HG02981 (cell line): ENCODE measurements at regions not wholly inside any gene's neighbourhood (a gene's known extent, or its start where the extent isn't known, plus 50 kb on each side); places are given as distances from the start of the nearest gene placed in this dataset.
"Not testable (repeated sequence)": the region's sequence is repeated elsewhere in the genome, so short reads cannot be mapped to it uniquely, and the experiment has no call there.

Source experiments
- ATAC-seq: cut with Tn5 transposase; IDR thresholded peaks from one replicate; pipeline ENCODE4 v1.9.1; 2021; ENCODE audit warnings: mild to moderate bottlenecking, moderate library complexity; ENCODE audit not compliant: unreplicated experiment

DNA sequence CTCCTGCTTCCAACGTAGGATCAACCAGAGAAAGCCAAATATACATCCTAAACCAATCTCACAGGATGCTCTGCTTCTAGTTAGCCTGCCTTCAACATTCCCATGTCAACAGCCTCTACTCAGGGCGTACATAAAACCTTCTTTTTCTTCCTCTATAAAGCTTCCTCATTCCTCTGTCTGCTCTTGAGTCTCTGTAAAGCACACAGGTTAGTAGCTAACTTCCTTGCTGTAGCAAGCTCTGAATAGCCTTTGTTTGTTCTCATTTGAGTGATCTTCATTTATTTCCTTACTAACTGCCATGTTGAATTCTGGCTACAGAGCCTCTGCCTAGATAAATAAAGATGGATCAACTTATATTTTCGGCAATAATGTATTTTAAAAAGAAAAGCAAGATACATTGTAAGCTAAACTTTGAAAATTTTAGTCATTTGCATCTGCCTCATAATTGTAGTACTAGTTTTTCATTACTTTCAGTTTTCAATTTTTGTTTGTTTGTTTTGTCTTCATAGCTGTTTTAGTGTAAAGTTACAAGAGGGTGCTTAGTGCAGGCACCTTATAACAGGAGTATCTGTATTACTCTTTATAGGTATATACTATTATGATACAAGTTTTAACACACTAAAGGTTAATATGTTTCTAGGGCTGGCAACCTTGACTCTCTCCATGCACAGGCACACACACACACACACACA, 498.2 kb downstream of the PYDC2 start:
- ATAC-seq: peak; percentile 57

DNA sequence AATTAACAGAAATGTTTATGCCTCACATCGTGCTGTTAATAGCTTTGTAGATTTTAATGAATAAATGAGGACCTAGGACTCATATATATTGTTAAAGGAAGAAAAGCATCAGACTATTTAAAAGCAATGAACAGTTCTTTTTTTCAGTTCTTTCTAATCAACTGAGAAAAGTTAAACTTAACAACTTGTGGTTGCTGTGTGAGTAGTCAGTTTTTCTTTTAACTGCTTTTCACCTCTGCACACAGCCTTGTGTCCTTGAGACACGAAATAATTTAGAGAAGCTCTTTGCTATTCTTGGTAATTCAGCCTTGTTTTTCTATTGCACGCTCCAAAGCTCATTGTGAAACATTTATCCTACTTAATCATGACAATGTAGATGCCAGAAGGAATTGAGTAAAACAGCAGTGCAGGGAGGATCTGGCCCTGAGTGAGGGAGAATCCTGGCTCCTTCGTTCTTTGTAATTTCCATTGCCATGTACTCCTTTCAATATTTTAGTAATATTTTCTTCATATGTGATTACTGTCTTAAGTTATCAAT, 499.0 kb downstream of the PYDC2 start:
- ATAC-seq: no peak

DNA sequence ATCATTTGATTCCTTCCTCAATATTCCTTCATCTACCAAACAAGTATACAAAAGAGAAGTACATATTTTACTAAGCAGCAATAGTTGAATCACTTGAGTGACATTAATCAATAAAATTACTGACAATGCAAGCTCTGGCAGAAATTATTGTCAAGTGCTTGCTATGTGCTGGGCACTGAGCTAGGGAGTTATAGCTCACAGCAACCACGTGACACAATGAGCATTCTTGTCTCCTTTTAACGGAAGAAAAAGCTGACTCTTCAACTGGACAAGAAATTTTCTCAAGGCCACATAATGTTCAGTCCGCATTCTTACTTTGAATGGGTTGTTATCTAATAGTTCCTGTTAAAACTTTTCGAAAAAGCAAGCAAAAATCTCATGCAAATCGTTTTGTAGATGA, 500.1 kb downstream of the PYDC2 start:
- no peak for ATAC-seq

DNA sequence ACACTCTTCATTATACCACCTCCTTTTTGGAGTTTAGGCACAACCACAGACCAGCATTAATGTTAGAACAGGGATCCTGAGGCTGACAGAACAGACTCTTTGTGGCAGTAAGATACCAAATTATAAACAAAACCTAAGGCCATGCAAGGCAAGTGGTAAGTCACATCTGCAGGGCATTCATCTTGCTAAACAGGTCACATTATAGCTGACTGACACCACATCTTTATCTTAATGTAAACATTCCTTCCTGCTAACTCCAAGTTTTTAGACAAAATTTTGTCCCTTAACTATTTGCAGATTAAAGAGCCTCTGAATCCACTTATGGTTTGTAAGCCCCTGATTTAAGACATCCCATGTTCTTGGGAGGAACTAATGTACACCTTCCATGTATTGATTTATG, 500.6 kb downstream of the PYDC2 start:
- no peak for ATAC-seq

DNA sequence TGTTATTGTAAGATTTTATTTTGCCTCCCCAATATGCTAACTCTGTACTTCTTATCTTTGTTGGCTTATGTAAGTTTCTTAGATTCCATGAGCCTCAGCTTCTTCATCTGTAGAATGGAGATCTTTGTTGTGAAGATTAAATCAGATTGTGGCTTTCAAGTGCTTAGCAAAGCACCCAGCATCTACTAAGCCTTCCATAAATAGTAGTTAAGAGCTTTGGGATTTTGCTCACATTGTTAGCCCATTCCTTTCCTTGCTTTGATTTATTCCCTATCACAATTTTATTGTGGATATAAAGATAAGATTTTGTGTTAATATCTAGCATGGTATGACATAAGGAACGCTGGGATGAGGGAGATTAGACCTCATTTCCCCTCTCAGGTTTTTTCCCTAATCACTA, 501.4 kb downstream of the PYDC2 start:
- ATAC-seq: no peak

DNA sequence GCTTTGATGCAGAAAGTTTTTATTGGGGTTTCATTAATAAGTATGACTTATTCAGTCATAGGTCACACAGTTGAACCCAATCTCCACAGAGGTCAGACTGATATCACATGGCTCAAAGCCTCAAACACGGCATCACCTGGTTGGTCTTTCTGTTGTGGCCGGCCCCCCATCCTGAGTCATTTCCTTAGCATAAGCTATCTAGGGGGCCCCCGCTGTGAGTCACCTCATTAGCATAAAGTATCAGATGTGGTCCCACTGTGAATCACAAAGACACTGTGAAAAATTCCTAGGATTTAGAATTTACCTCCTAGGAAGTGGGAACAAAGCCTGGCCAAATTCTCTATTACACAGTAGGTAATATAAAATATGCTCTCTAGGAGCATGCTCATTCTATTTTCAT, 502.2 kb downstream of the PYDC2 start:
- no peak for ATAC-seq

DNA sequence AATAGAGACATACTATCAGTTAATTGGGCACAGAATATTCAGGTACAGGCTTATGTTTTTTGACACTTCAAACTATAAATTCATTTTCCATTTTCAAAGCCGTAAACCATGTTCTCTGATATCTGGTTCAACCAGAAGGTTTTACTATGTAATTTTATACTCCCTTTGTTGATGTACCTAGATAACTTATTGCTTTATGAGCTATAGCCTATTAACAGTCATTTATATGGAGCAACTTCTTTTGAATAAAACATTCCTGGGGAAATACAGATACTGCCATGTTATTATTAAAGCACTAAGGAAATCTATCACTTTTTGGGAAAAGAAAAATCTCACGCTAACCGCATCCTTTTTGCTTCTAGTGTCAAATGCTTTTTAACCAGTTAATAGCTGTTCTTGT, 505.6 kb downstream of the PYDC2 start:
- ATAC-seq: no peak

DNA sequence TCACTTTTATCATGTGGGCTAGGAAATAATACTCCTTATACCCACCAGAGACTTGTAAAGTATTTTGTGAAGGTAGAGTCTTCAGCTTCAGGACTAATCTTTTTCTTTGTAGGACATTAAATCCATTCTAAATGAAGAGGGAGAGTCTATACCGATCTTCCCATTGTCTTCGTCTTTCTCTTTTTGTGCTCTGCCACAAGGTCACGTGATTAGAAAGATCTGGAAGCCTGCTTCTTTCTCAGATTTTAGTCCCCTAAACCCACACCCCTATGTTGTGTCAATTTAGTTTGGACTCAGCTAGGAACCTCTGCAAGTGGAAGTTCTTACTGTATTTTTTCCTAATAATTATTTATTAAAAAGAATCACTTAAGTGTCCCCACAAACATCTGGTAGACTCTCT, 507.3 kb downstream of the PYDC2 start:
- no peak for ATAC-seq

DNA sequence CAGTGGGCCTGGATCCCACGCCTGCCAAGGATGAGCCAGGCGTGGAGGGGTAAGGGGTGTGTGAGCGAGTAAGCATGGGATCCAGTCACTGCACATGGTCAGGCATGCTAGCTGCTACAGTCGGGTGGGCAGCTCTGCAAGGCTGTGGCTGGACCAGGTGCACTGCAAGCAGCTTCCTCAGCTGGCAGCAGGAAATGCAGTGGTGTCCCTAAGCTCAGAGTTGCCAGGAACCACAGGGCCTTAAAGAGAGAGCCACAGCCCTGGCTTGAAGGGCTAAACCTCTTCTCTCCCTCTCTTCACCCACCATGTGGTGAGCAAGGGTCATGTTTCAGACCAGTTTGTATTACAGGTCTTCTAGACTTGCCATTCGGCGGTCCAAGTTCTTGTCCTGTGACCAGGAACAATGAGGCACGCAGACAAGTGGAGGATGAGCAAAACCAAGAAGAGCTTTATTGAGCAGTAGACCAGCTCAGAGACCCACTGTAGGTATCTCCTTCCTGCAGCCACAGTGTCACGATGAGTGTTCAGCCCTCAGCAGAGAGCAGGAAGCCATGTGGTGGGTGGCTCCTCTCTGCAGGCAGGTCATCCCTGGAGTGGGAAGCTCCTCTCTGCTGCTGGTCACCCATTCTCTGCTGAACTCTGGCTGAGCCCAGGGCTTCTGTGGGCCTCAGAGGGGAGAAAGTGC, 511.9 kb downstream of the PYDC2 start:
- ATAC-seq: no peak

DNA sequence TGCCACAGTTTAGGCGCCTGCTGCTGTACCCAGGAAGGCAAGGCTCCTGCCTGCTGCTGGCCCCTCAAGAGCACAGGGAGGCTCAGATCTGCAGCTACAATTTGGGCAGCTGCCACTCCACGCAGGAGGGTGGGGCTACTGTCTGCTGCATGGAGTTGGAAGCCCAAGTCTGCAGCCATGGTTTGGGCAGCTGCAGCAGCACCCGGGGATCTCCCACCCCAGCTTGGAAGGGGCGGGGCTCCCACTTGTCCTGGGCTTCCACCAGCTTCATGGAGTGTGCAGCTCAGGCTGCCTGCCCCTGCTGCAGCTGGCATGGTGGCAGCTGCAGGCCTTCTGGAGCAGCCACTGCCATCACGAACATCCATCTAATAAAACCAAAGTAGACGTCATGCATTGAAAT, 512.9 kb downstream of the PYDC2 start:
- no peak for ATAC-seq

DNA sequence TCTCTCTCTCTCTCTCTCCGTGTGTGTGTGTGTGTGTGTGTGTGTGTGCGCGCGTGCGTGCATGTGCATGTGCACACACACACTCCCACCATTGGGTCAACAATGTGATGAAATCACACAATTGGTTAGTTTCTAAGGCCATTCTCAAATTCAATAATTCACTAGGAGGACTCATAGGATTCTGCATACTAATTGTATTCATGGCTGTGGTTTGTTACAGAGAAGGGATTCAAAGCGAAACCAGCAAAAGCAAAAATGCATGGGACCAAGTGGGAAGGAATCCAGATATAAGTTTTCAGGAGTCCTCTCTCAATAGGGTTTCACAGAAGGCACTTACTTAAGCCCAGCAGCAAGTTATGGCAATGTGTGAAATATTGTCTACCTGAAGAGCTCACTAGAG, 515.0 kb downstream of the PYDC2 start:
- ATAC-seq: no peak

DNA sequence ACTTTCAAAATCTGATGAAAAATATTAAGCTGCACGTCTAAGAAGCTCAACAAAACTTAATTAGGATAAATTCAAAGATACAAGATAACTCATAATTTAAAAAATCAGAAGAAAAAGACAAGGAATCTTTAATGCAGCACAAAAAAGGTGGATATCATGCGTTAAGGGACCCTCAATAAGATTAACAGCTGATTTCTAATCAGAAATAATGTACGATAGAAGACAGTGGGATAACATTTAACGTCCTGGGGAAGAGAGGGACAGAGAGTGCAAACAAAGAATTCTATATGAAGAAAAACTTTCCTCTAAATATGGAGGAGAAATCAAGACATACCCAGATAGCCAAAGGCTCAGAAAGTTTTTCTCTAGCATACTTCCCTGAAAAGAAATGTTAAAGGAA, 519.5 kb downstream of the PYDC2 start:
- no peak for ATAC-seq

DNA sequence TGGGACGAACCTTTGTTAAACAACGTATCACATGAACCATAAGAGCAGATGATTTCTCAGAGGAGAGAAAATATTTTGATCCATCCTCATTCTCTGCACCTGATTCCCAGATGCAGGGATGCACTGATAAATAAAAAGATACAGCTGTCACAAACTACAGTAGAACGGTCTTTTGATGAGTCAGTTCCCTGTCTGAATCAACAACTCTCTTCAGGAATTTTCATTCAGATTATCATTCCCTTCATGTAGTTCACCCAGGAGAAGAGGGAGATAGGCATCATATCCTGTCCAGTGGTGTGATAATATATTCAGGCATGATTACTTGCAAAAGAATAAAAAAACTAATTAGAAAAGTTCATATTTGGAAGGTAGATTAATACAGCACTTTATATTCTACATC, 521.5 kb downstream of the PYDC2 start:
- ATAC-seq: no peak

DNA sequence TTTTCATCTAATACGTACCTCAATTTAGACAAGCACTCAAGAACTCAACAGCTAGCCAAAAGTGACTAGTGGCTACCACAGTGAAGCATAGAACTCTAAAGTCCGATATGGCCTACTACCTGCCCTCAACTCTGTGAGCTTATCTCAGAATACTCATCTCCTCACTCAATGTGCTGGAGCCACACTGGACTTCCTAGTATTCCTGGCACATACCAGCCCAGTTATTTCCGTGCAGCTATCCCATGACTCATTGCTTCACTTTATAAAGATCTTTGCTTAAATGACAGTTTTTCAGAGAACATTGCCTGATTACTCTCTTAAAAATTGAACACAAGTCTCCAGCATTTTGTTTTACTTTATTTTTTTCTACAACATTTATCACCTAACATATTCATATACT, 524.7 kb downstream of the PYDC2 start:
- ATAC-seq: no peak

DNA sequence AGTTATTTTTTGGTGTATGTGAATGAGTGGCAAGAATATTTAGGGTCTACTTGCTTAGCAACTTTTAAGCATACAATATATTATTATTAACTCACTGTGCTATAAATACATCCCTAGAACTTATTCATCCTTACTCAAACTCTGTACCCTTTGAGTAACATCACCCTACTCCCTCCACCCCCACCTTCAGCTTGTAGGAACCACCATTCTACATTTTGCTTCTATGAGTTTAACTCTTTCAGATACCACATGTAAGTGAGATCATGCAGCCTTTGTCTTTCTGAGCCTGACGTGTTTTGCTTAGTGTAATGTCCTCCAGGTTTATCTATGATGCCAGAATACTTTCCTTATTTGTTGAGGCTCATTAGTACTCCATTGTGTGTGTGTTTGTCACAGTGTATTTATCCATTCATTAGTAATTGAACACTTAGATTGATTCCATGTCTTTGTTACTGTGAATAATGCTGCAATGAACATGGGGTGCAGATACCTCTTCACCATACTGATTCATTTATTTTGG, 526.9 kb downstream of the PYDC2 start:
- ATAC-seq: no peak

DNA sequence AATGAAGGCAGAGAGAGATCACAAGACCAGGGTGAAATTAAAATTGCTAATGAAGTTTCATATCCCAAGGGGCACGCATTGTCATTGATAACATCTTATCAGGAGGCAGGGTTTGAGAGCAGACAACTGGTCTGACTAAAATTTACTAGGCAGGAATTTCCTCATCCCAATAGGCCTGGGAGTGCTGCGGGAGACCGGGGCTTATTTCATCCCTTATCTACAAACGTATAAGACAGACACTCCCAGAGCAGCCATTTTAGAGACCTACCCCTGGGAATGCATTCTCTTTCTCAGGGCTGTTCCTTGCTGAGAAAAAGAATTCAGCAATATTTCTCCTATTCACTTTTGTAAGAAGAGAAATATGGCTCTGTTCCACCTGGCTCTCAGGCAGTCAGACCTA, 533.0 kb downstream of the PYDC2 start:
- not testable (repeated sequence) for ATAC-seq

DNA sequence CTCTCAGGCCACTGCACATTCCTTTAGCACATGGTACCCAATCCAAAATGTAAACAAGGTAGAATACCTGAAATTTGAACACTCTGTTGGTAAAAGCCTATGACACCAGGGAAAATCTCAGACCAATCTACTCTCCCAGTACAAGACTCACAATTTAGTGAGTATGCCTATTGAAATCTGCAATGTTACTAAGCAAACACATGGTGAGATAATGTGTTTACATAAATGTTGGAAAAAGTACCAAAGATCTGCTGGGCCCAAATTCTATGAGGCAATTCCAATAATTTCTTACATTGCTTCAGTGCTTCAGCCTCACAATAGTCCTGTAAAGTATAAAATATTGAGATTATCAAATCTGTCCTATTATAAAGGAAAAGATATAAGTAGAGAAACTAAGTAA, 536.1 kb downstream of the PYDC2 start:
- no peak for ATAC-seq

DNA sequence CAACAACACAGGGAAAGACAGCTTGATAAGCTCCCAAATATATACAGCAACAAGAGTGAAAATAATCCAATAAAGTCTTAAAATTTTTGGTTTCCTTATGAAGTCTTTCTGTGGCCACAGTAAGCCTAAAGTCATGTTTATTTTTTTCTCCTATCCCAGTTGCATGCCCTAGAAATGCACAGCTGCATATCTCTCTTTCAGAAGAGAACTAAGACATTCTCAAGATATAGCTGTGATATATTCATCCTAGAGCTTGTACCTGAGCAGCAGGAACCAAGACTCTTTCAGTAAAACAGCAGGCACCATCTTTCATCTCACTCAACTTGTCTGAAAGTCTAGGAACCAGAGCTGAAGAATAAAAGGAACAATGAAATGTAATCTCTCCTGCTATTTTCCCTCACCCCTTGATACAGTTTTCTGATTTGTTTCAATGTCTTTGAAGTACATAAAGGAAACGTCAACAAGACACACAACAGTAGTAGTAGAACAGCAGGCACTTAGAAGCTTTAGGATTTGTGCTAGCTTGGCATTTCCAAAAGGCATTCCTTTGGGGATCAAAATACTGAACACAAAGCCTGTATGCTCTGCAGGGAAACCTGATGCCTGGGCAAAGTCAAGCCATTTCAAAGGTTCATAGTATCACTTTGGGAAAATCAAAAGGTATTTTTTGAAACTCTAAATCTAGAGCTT, 536.8 kb downstream of the PYDC2 start:
- ATAC-seq: no peak

DNA sequence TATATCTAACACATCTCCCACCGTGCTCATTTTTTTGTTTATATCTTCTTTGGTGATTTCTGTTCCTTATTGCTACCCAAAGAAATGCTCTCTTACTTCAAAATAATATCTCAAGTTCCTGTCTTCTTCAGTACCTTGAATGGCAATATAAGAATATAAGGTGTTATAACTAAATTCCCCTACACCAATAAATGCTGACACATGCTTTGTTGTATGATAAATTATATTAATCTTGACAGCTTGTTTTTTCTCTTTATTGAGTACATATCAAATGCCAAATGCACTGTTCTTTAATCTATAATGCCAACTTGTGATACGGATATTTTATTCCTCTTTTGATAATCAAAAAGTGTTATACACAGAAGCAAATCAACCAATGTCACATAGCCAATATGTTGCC, 540.3 kb downstream of the PYDC2 start:
- no peak for ATAC-seq

DNA sequence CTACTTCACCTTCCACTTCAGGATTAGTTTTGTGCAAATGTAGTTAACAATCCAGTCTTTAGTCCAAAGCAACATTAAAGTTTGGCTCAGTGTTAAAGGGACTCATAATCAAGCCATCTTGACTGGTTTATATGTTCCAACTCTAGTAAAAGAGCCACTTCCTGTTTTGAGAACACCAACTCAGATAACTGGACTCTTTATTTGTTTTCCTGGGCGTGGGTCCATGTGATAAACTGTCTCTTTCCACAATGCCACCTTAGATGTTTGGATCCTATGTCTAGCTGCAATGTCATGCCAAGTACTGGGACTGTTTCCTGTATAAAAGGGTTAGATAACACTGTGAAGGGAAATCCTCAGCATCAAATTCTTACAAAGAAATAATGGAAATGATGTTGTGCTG, 545.0 kb downstream of the PYDC2 start:
- ATAC-seq: no peak

DNA sequence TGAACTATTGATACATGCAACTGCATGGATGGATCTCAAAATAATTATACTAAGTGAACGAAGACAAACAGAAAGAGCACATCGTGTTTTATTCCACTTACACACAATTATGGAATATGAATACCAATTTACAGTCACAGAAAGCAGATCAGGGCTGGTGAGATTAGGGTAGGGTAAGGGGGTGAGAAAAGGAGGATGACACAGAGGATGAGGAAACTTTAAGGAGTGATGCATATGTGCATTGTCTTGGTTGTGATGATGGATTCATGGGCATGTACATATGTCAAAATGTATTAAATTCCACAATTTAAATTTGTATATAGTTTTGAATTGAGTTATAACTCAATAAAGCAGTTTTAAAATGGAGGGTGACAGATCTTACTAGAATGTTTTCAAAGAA, 548.9 kb downstream of the PYDC2 start:
- no peak for ATAC-seq

DNA sequence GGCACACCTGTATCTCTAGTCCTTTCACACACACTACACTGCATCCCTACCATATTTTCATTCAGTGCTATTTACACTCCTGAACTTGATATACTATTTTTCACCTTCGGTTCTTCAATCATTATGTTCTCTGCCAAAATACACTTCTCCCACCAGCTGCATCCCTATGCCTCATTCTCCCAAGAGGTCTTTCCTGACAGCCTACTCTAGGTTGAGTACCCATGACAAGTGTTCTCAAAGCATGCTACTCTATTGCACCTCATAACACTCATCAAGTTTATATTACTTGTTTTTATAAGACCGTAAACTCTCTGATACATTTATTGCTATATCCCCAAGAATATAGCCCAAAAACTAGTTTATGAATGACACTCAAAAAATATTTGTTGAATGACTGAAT, 549.5 kb downstream of the PYDC2 start:
- no peak for ATAC-seq
